ENCODE measurements at regions not wholly inside any gene's neighbourhood (a gene's known extent, or its start where the extent isn't known, plus 50 kb on each side); places are given as distances from the start of the nearest gene placed in this dataset.
"Not testable (repeated sequence)": the region's sequence is repeated elsewhere in the genome, so short reads cannot be mapped to it uniquely, and the experiment has no call there.

GRCh38 chr16:87015021-87015420 lies 302.2 kb downstream of the C16orf95 start:
- H3K9me3 Mint-ChIP-seq (ENCODE audit: low read depth) = no peaks in the 10 kb centered on the region
- no peaks in the 10 kb centered on the region for H3K36me3 Mint-ChIP-seq
- peaks cover 15% of the 10 kb centered on the region for H3K27me3 Mint-ChIP-seq
- H3K27ac Mint-ChIP-seq = no peak overlapping the region
- no peak overlapping the region for H3K4me3 Mint-ChIP-seq
- no peaks in the 10 kb centered on the region for H3K4me1 Mint-ChIP-seq (ENCODE audit: low read depth)

GRCh38 chr16:87016046-87017035 lies 300.9 kb downstream of the C16orf95 start:
- Mint-ChIP-seq H3K36me3 (no peaks in the 10 kb centered on the region), H3K4me3 (no peak overlapping the region), H3K9me3 (ENCODE audit: low read depth) (no peaks in the 10 kb centered on the region), H3K27me3 (peaks cover 17% of the 10 kb centered on the region), H3K4me1 (ENCODE audit: low read depth) (no peaks in the 10 kb centered on the region), H3K27ac (no peak overlapping the region)

GRCh38 chr16:87017371-87018012 lies 299.7 kb downstream of the C16orf95 start:
- Mint-ChIP-seq H3K4me1 (ENCODE audit: low read depth) (no peaks in the 10 kb centered on the region), H3K4me3 (no peak overlapping the region), H3K9me3 (ENCODE audit: low read depth) (no peaks in the 10 kb centered on the region), H3K36me3 (no peaks in the 10 kb centered on the region), H3K27me3 (peaks cover 20% of the 10 kb centered on the region), H3K27ac (no peak overlapping the region)

- no peak overlapping the region for H3K27ac Mint-ChIP-seq
- H3K27me3 Mint-ChIP-seq = peaks cover 5% of the 10 kb centered on the region
- no peaks in the 10 kb centered on the region for H3K36me3 Mint-ChIP-seq
- no peak overlapping the region for H3K4me3 Mint-ChIP-seq
- H3K4me1 Mint-ChIP-seq (ENCODE audit: low read depth) = no peaks in the 10 kb centered on the region
- no peaks in the 10 kb centered on the region for H3K9me3 Mint-ChIP-seq (ENCODE audit: low read depth)
These were observed 291.5 kb downstream of the C16orf95 start for GRCh38 chr16:87025676-87026075.

GRCh38 chr16:87027056-87027616 lies 290.1 kb downstream of the C16orf95 start:
- H3K4me1 Mint-ChIP-seq (ENCODE audit: low read depth) = no peaks in the 10 kb centered on the region

GRCh38 chr16:87028481-87029320 lies 288.5 kb downstream of the C16orf95 start:
- H3K27ac Mint-ChIP-seq = no peak overlapping the region
- peaks cover 2% of the 10 kb centered on the region for H3K27me3 Mint-ChIP-seq
- H3K36me3 Mint-ChIP-seq = no peaks in the 10 kb centered on the region
- no peaks in the 10 kb centered on the region for H3K9me3 Mint-ChIP-seq (ENCODE audit: low read depth)
- H3K4me3 Mint-ChIP-seq = no peak overlapping the region
- H3K4me1 Mint-ChIP-seq (ENCODE audit: low read depth) = no peaks in the 10 kb centered on the region

More at GRCh38 chr16:87027056-87027616, 290.1 kb downstream of the C16orf95 start:
- no peak overlapping the region for H3K4me3 Mint-ChIP-seq
- no peak overlapping the region for H3K27ac Mint-ChIP-seq
- H3K27me3 Mint-ChIP-seq = peaks cover 2% of the 10 kb centered on the region
- H3K36me3 Mint-ChIP-seq = no peaks in the 10 kb centered on the region
- no peaks in the 10 kb centered on the region for H3K9me3 Mint-ChIP-seq (ENCODE audit: low read depth)

GRCh38 chr16:87032554-87032953 lies 284.6 kb downstream of the C16orf95 start:
- Mint-ChIP-seq H3K4me3 (no peak overlapping the region), H3K9me3 (ENCODE audit: low read depth) (no peaks in the 10 kb centered on the region), H3K4me1 (ENCODE audit: low read depth) (no peaks in the 10 kb centered on the region), H3K27me3 (no peaks in the 10 kb centered on the region), H3K27ac (no peak overlapping the region), H3K36me3 (no peaks in the 10 kb centered on the region)

GRCh38 chr16:87033021-87033471 lies 284.1 kb downstream of the C16orf95 start:
- no peak overlapping the region for H3K4me3 Mint-ChIP-seq
- H3K9me3 Mint-ChIP-seq (ENCODE audit: low read depth) = no peaks in the 10 kb centered on the region
- H3K36me3 Mint-ChIP-seq = no peaks in the 10 kb centered on the region
- no peak overlapping the region for H3K27ac Mint-ChIP-seq
- H3K4me1 Mint-ChIP-seq (ENCODE audit: low read depth) = no peaks in the 10 kb centered on the region
- H3K27me3 Mint-ChIP-seq = no peaks in the 10 kb centered on the region

GRCh38 chr16:87033541-87034300 lies 283.5 kb downstream of the C16orf95 start:
- Mint-ChIP-seq H3K9me3 (ENCODE audit: low read depth) (no peaks in the 10 kb centered on the region), H3K4me1 (ENCODE audit: low read depth) (no peaks in the 10 kb centered on the region), H3K4me3 (no peak overlapping the region), H3K27ac (no peak overlapping the region), H3K36me3 (no peaks in the 10 kb centered on the region), H3K27me3 (no peaks in the 10 kb centered on the region)

GRCh38 chr16:87034317-87034716 lies 282.9 kb downstream of the C16orf95 start:
- no peaks in the 10 kb centered on the region for H3K27me3 Mint-ChIP-seq
- H3K4me1 Mint-ChIP-seq (ENCODE audit: low read depth) = no peaks in the 10 kb centered on the region
- H3K4me3 Mint-ChIP-seq = no peak overlapping the region
- H3K36me3 Mint-ChIP-seq = no peaks in the 10 kb centered on the region
- no peaks in the 10 kb centered on the region for H3K9me3 Mint-ChIP-seq (ENCODE audit: low read depth)
- no peak overlapping the region for H3K27ac Mint-ChIP-seq

- Mint-ChIP-seq H3K27ac (no peak overlapping the region), H3K27me3 (no peaks in the 10 kb centered on the region), H3K4me3 (no peak overlapping the region), H3K4me1 (ENCODE audit: low read depth) (no peaks in the 10 kb centered on the region), H3K36me3 (no peaks in the 10 kb centered on the region), H3K9me3 (ENCODE audit: low read depth) (no peaks in the 10 kb centered on the region)
These were observed 282.1 kb downstream of the C16orf95 start for GRCh38 chr16:87035053-87035452.

- Mint-ChIP-seq H3K36me3 (no peaks in the 10 kb centered on the region), H3K27me3 (no peaks in the 10 kb centered on the region), H3K27ac (no peak overlapping the region), H3K4me1 (ENCODE audit: low read depth) (no peaks in the 10 kb centered on the region), H3K4me3 (no peak overlapping the region), H3K9me3 (ENCODE audit: low read depth) (no peaks in the 10 kb centered on the region)
These were observed 280.2 kb downstream of the C16orf95 start for GRCh38 chr16:87037012-87037411.

- H3K27me3 Mint-ChIP-seq; H3K4me1 Mint-ChIP-seq (ENCODE audit: low read depth); H3K4me3 Mint-ChIP-seq; H3K9me3 Mint-ChIP-seq (ENCODE audit: low read depth); H3K27ac Mint-ChIP-seq; H3K36me3 Mint-ChIP-seq: not testable (repeated sequence)
These were observed 278.7 kb downstream of the C16orf95 start for GRCh38 chr16:87038528-87038927.
